MV-4-11 (cell line): ENCODE measurements at regions not wholly inside any gene's neighbourhood (a gene's known extent, or its start where the extent isn't known, plus 50 kb on each side); places are given as distances from the start of the nearest gene placed in this dataset.

Experiments
- DNase-seq: peaks from one replicate; lab custom pipeline; 2025; lab: John Stamatoyannopoulos, UW

DNA sequence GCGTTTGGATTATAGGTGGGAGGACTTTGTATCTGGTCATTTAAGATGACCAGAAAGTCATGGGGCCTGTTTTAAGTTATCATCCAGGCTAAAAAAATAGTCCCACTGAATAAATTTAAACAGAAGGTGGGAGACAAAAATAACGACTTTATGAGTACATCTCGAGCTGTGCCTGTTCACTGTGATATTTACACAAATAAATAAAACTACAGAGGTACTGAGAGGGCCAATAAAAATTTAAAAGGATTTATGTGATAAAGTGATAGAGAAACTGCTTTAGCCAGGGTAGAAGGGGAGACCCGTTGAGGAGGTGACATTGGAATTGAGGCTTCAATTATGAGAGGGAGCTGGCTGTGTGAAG is 53.4 kb upstream of the PMEPA1 start:
- no peak for DNase-seq

DNA sequence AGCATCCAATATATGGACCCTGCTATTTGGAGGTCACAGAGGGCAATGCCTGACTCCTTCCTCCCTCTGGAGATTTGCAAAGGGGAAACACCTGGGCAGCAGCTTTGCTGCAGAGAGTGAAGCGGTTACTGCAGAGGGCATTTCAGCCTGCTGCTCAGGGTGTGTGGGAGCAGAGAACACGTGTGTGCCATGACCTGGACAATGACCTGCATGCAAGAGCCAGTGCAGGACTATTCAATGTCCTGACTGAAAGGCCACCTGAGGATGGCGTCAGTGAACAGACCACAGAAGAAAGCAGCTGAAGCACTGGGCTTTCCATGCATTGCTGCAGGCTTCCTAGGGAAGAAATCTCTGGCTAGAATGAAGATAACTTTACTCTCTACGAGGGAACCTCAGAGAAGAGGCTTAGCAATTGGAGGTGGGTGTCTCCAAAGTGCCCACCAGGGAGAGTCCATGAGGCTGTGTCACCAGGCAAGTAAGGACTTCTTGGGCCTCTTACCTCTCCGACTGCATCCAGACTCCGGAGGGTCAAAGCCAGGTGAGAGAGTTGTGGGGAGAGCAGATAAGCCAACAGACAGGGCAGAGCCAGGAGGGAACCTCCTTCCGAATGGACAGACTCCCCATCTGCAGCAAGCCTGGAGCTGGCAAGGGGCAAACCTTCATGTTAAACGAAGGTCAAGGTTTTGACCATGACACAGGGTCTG is 52.9 kb upstream of the PMEPA1 start:
- no peak for DNase-seq

DNA sequence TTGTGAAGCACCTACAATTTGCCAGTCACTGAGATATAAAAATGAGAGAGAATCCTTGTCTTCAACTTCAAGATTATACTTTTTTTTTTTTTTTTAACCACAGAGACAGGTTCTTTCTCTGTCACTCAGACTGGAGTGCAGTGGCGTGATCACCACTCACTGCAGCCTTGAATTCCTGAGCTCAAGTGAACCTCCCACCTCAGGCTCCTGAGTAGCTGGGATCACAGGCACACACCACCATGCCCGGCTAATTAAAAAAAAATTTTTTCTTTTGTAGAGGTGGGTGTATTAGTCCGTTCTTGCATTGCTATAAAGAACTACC is 51.6 kb upstream of the PMEPA1 start:
- no peak for DNase-seq

DNA sequence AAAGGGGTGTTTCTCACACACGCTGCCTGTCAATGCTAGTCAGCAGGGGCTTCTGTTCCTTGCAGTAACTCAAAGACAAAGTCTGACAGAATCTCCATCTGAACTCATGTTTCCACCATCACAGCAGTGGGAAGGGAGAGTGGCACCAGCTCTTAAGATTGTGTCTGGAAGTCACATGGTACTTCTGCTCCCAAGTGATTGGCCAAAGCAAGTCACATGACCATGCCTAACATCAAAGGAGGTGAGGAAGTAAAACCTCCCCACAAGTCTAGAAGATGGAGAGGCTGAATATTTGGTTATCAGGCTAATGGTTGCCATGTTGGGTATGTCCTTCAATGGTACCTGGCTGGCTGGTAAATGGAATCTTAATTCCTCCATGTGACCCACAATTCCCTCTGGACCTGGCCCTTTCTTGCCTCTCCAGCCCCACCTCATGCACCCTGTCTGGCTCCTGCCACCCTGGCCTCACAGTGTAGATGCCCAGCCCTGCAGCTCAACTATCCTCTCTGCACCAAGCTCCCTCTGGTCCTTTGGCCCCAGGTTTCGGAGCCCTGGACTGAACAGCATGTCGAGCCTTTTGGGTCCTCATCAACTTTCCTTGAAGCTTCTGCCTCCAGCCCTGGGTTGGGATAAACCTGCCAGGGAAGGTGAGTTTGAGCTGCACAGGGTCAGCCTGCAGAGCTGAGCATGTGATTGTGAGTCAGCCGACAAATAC is 51.0 kb upstream of the PMEPA1 start:
- DNase-seq, result no peak

DNA sequence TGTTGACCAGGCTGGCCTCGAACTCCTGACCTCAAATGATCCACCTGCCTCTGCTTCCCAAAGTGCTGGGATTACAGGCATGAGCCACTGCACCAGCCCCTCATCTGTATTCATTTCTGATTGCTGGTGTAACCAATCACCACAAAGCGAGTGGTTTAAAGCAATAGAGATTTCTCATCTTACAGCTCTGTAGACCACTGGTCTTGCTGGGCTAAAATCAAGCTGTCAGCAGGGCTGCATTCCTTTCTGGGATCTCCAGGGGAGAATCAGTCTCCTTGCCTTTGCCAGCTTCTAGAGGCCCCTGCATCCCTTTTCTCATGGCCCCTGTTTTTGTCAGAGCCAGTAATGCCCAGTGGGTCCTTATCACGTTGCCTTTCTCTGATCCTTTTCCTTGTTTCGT is 49.9 kb upstream of the PMEPA1 start:
- no peak for DNase-seq
